CD14-positive monocyte (primary cell): ENCODE measurements at regions not wholly inside any gene's neighbourhood (a gene's known extent, or its start where the extent isn't known, plus 50 kb on each side); places are given as distances from the start of the nearest gene placed in this dataset.

Source experiments
- DNase-seq, 3 donors: peaks; one replicate each; pipeline ENCODE4 v3.0.0-alpha.2; 2011 to 2022
- H2AFZ ChIP-seq: 2 replicates; pipeline ENCODE4 v1.6.0; 2012; ENCODE audit warnings: mild to moderate bottlenecking, low read depth, low read length, inconsistent platforms; ENCODE audit not compliant: insufficient read depth, poor library complexity, severe bottlenecking
- H3K27ac ChIP-seq, 2 donors: 1 replicate in 1 of 2; 2 replicates in 1 of 2; pipeline ENCODE4 v1.5.1; 2012 to 2013; ENCODE audit warnings: low read length in 2 of 2, control low read depth in 1 of 2, inconsistent platforms in 1 of 2, low read depth in 1 of 2, mild to moderate bottlenecking in 1 of 2
- H3K27me3 ChIP-seq, 2 donors: one replicate each; pipeline versions ENCODE4 v1.6.0 to v1.6.1; 2011 to 2013; ENCODE audit warnings: low read length in 2 of 2; ENCODE audit not compliant: control insufficient read depth in 2 of 2, insufficient read depth in 2 of 2
- H3K36me3 ChIP-seq, 2 donors: replicated peaks in 1 of 2; 1 replicate in 1 of 2; 2 replicates in 1 of 2; pipeline versions ENCODE4 v1.5.1 to v1.6.1; 2012 to 2013; ENCODE audit warnings: low read length in 2 of 2, control low read depth in 1 of 2, inconsistent platforms in 1 of 2, mild to moderate bottlenecking in 1 of 2; ENCODE audit not compliant: insufficient read depth in 2 of 2, control insufficient read depth in 1 of 2
- H3K4me1 ChIP-seq, 2 donors: 1 replicate in 1 of 2; 2 replicates in 1 of 2; pipeline versions ENCODE4 v1.5.1 to v1.6.1; 2012 to 2013; ENCODE audit warnings: low read length in 2 of 2, control low read depth in 1 of 2, inconsistent platforms in 1 of 2, mild to moderate bottlenecking in 1 of 2, moderate library complexity in 1 of 2; ENCODE audit not compliant: insufficient read depth in 2 of 2, control insufficient read depth in 1 of 2
- H3K4me2 ChIP-seq: replicated peaks from 2 replicates; pipeline ENCODE3; 2012; ENCODE audit warnings: low read length, moderate library complexity, mild to moderate bottlenecking; ENCODE audit not compliant: poor library complexity, severe bottlenecking; ENCODE audit errors: extremely low read depth
- H3K4me3 ChIP-seq, 3 experiments: fragments of 200-600 bp in 1 of 3; sonication (generic) in 1 of 3; replicated peaks in 1 of 3; 1 replicate in 2 of 3; 2 replicates in 1 of 3; pipeline ENCODE4 v1.5.1; 2011 to 2013; ENCODE audit warnings: low read length in 3 of 3, mild to moderate bottlenecking in 3 of 3, control low read depth in 2 of 3, low read depth in 2 of 3, inconsistent platforms in 1 of 3, moderate library complexity in 1 of 3
- H3K79me2 ChIP-seq: 2 replicates; pipeline ENCODE4 v1.6.0; 2012; ENCODE audit warnings: mild to moderate bottlenecking, control low read depth, inconsistent platforms, low read length, moderate library complexity; ENCODE audit not compliant: insufficient read depth
- H3K9ac ChIP-seq: 2 replicates; pipeline ENCODE4 v1.6.0; 2017; ENCODE audit warnings: low read length, mild to moderate bottlenecking; ENCODE audit not compliant: insufficient read depth, poor library complexity, severe bottlenecking
- H3K9me3 ChIP-seq, 2 donors: replicated peaks in 1 of 2; 1 replicate in 1 of 2; 2 replicates in 1 of 2; pipeline versions ENCODE4 v1.5.1 to v1.6.1; 2012 to 2013; ENCODE audit warnings: low read length in 2 of 2, control low read depth in 1 of 2; ENCODE audit not compliant: control insufficient read depth in 1 of 2, insufficient read depth in 1 of 2
- H4K20me1 ChIP-seq: 2 replicates; pipeline ENCODE4 v1.6.0; 2012; ENCODE audit warnings: mild to moderate bottlenecking, low read length, control low read depth, moderate library complexity; ENCODE audit not compliant: insufficient read depth
- H3K27ac Mint-ChIP-seq, 7 donors: one replicate each; pipeline ENCODE4 v1.8.0; 2020; ENCODE audit warnings: mild to moderate bottlenecking in 7 of 7, mixed read lengths in 7 of 7, moderate library complexity in 6 of 7, inconsistent platforms in 2 of 7
- H3K27me3 Mint-ChIP-seq, 3 donors: one replicate each; pipeline ENCODE4 v1.8.0; 2021 to 2022; ENCODE audit warnings: low read depth in 3 of 3, mild to moderate bottlenecking in 3 of 3, mixed read lengths in 3 of 3, moderate library complexity in 3 of 3, inconsistent platforms in 1 of 3
- H3K36me3 Mint-ChIP-seq, 2 donors: one replicate each; pipeline ENCODE4 v1.8.0; 2020; ENCODE audit warnings: mixed read lengths in 2 of 2, inconsistent platforms in 1 of 2, mild to moderate bottlenecking in 1 of 2
- H3K4me1 Mint-ChIP-seq: one replicate; pipeline ENCODE4 v1.8.0; 2020; ENCODE audit warnings: mild to moderate bottlenecking, mixed read lengths
- H3K4me3 Mint-ChIP-seq, 2 donors: one replicate each; pipeline ENCODE4 v1.8.0; 2020; ENCODE audit warnings: mild to moderate bottlenecking in 2 of 2, mixed read lengths in 2 of 2, moderate library complexity in 1 of 2
- H3K9me3 Mint-ChIP-seq, 7 donors: one replicate each; pipeline ENCODE4 v1.8.0; 2020 to 2022; ENCODE audit warnings: mixed read lengths in 7 of 7, mild to moderate bottlenecking in 6 of 7, moderate library complexity in 6 of 7, inconsistent platforms in 2 of 7
- WGBS: methylation state at CpG from one replicate; pipeline ENCODE4 v1.1.5; 2013; ENCODE audit warnings: missing lambda C conversion rate; ENCODE audit not compliant: insufficient coverage; 5-methylcytosine and 5-hydroxymethylcytosine counted together
- intact Hi-C, 2 donors: fragments of 100-400 bp; cut with micrococcal nuclease; formaldehyde crosslinking; loops; one replicate each; pipeline versions ENCODE4 v1.15.0 to v1.15.1; 2023
- TF ChIP-seq, protein P1 (sequence below): fragments of 200-600 bp; IDR thresholded peaks from one replicate; pipeline ENCODE4 v1.8.0; 2022; ENCODE audit warnings: antibody characterized with exemption, mild to moderate bottlenecking

DNA sequence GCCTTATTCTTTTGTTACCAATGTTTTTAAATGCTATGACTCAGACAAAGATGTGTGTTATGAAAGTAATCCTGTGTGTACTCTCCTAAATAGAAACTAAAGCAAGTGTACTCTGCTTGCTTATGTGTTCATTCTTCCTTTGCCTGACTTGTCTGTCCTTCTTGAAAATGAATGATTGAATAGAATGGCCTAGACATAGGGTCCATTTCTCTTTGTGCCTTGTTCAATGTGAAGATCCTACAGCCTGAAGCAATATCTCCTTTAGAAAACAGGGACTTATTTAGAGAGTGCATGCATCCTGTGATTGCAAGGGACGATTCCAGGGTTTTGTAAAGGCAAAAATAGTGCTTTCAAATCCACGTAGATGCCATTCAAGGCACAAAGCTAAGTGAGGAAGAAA lies 343.6 kb upstream of the TACR3 start:
- Histone ChIP-seq H3K27me3 (no peaks in the 10 kb centered on the region), H3K4me1 (no peaks in the 10 kb centered on the region), H4K20me1 (no peaks in the 10 kb centered on the region), H3K4me2 (no peak overlapping the region), H3K27ac (no peak overlapping the region), H3K36me3 (no peaks in the 10 kb centered on the region), H2AFZ (no peak overlapping the region), H3K79me2 (no peaks in the 10 kb centered on the region), H3K9me3 (no peaks in the 10 kb centered on the region), H3K9ac (no peak overlapping the region), H3K4me3 (no peak overlapping the region)
- H3K4me1 Mint-ChIP-seq = no peaks in the 10 kb centered on the region
- intact Hi-C loops = no loop called here
- DNase-seq = no peak
- H3K4me3 Mint-ChIP-seq = no peak overlapping the region
- H3K36me3 Mint-ChIP-seq = no peaks in the 10 kb centered on the region
- no peak overlapping the region for H3K27ac Mint-ChIP-seq
- H3K27me3 Mint-ChIP-seq = peaks cover 1% of the 10 kb centered on the region in 3 donors
- no peaks in the 10 kb centered on the region for H3K9me3 Mint-ChIP-seq
- TF ChIP-seq, protein P1, sequence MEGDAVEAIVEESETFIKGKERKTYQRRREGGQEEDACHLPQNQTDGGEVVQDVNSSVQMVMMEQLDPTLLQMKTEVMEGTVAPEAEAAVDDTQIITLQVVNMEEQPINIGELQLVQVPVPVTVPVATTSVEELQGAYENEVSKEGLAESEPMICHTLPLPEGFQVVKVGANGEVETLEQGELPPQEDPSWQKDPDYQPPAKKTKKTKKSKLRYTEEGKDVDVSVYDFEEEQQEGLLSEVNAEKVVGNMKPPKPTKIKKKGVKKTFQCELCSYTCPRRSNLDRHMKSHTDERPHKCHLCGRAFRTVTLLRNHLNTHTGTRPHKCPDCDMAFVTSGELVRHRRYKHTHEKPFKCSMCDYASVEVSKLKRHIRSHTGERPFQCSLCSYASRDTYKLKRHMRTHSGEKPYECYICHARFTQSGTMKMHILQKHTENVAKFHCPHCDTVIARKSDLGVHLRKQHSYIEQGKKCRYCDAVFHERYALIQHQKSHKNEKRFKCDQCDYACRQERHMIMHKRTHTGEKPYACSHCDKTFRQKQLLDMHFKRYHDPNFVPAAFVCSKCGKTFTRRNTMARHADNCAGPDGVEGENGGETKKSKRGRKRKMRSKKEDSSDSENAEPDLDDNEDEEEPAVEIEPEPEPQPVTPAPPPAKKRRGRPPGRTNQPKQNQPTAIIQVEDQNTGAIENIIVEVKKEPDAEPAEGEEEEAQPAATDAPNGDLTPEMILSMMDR = no peak
- WGBS = no CpG with 5 or more reads among the region's 2 CpGs

DNA sequence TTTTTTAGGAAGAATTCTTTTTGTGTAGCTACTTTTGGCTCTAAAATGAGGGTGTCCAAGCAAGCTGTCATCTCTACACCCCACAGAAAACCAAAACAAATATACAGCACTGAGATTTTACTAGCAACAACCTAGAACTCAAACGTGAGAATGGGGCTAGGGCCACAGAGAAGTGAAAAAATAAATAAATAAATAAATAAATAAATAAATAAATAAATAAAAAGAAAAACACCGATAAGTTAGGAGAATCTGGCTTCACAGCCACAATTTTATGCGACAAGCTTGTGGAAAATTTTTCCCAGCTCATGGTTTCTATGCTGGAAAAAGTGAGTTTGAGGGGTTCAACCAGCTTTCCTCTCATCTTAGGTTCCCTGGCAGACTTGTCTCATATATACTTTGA lies 324.6 kb upstream of the TACR3 start:
- Histone ChIP-seq H3K4me2 (no peak overlapping the region), H3K36me3 (no peaks in the 10 kb centered on the region), H3K9me3 (no peaks in the 10 kb centered on the region), H3K79me2 (no peaks in the 10 kb centered on the region), H3K9ac (no peak overlapping the region), H3K4me3 (no peak overlapping the region), H4K20me1 (no peaks in the 10 kb centered on the region), H3K4me1 (no peaks in the 10 kb centered on the region), H3K27ac (no peak overlapping the region), H2AFZ (no peak overlapping the region), H3K27me3 (no peaks in the 10 kb centered on the region)
- intact Hi-C loops = no loop called here
- DNase-seq = no peak
- H3K27ac Mint-ChIP-seq = no peak overlapping the region
- H3K9me3 Mint-ChIP-seq = peaks cover 0 to 7% (median 3%) of the 10 kb centered on the region in 7 donors
- H3K27me3 Mint-ChIP-seq = peaks cover 0 to 2% (median 1%) of the 10 kb centered on the region in 3 donors
- H3K4me1 Mint-ChIP-seq = no peaks in the 10 kb centered on the region
- TF ChIP-seq, protein P1 = no peak
- H3K4me3 Mint-ChIP-seq = no peak overlapping the region
- WGBS = no CpG with 5 or more reads among the region's 3 CpGs
- H3K36me3 Mint-ChIP-seq = no peaks in the 10 kb centered on the region
